Heart right ventricle (tissue), 16 donors: ENCODE measurements at regions not wholly inside any gene's neighbourhood (a gene's known extent, or its start where the extent isn't known, plus 50 kb on each side); places are given as distances from the start of the nearest gene placed in this dataset.

ENCODE experiments used
- ATAC-seq, 8 donors: fragments of 200-7000 bp; cut with Tn5 transposase; one replicate each; pipeline ENCODE4 v1.9.1; 2020; ENCODE audit warnings: mild to moderate bottlenecking in 8 of 8, moderate library complexity in 8 of 8, moderate number of reproducible peaks in 1 of 8
- DNase-seq, 2 donors: peaks; one replicate each; pipeline ENCODE4 v3.0.0-alpha.2; 2020
- H3K27ac ChIP-seq, 10 donors: fragments of 200-600 bp; sonication (generic) in 2 of 10; one replicate each; pipeline versions ENCODE4 v1.5.0 to v1.8.0; 2020 to 2022; ENCODE audit warnings: mild to moderate bottlenecking in 3 of 10
- H3K27me3 ChIP-seq, 7 donors: fragments of 200-600 bp; one replicate each; pipeline ENCODE4 v1.8.0; 2021 to 2022; ENCODE audit warnings: mild to moderate bottlenecking in 2 of 7
- H3K36me3 ChIP-seq, 9 donors: fragments of 200-600 bp; sonication (generic) in 1 of 9; one replicate each; pipeline versions ENCODE4 v1.5.0 to v1.8.0; 2020 to 2022; ENCODE audit warnings: mild to moderate bottlenecking in 2 of 9
- H3K4me1 ChIP-seq, 9 donors: fragments of 200-600 bp; sonication (generic) in 1 of 9; one replicate each; pipeline versions ENCODE4 v1.5.0 to v1.8.0; 2020 to 2022; ENCODE audit warnings: mild to moderate bottlenecking in 4 of 9
- H3K4me3 ChIP-seq, 10 donors: fragments of 200-600 bp; sonication (generic) in 2 of 10; one replicate each; pipeline versions ENCODE4 v1.5.0 to v1.8.0; 2020 to 2022; ENCODE audit warnings: mild to moderate bottlenecking in 7 of 10, moderate library complexity in 2 of 10
- H3K9me3 ChIP-seq, 11 donors: fragments of 200-600 bp in 10 of 11; sonication (generic) in 2 of 11; one replicate each; pipeline versions ENCODE4 v1.5.0 to v1.8.0; 2013 to 2022; ENCODE audit warnings: mild to moderate bottlenecking in 2 of 11, control low read depth in 1 of 11, moderate library complexity in 1 of 11
- WGBS, 2 donors: extraction: QIAGEN DNeasy Blood & Tissue Kit; methylation state at CpG; one replicate each; pipeline ENCODE4 v1.1.7; 2013; ENCODE audit warnings: inconsistent platforms in 1 of 2; 5-methylcytosine and 5-hydroxymethylcytosine counted together
- intact Hi-C, 10 donors: fragments of 100-400 bp; cut with DNase I; formaldehyde crosslinking; loops; one replicate each; pipeline versions ENCODE4 v1.11.1 to v1.14.2; 2022
- TF ChIP-seq, protein P1 (sequence below), 9 donors: fragments of 200-600 bp; sonication (generic) in 2 of 9; IDR thresholded peaks; one replicate each; pipeline versions ENCODE4 v1.5.0 to v1.8.0; 2021 to 2022; ENCODE audit warnings: antibody characterized with exemption in 9 of 9, mild to moderate bottlenecking in 5 of 9, moderate library complexity in 1 of 9
- donor health status: Arrhythmogenic right ventricular cardiomyopathy.
- donor health status: ischemic (EF 13 %, LVEDD 7.1; RV severe dilation, severe dysfunction).
- donor health status: healthy with polysubstance abuse.
- donor health status: DM: no; HTN: yes; CAD: no.
- donor health status: DM: no; HTN: no; CAD: no.
- donor health status: ischemic (EF 25% LVEDD 6.9; RV normal size, moderate dysfunction).
- donor health status: ischemic (EF 25% LVEDD 5.7; RV mildly dilated, moderate dysfunction).
- donor health status: healthy.
- donor health status: DM: yes; HTN: yes; CAD: no.
- donor health status: Ischemic cardiomyopathy.
- donor health status: ischemic (EF 35%, LVEDD 5.7; RV mildly dilated, moderate dysfunction).
- donor health status: nonischemic (EF 11% LVEDD 7.7; RV severe dilation, severe dysfunction).
- donor health status: DM: yes; HTN: yes; CAD: no.
- donor health status: PGD.
- donor health status: ischemic (EF 29% LVEDD 5.4; RV normal size, mild dysfunction).
- donor health status: nonischemic (EF 23%, LVEDD 6.1; RV moderate dilation, normal function).

DNA sequence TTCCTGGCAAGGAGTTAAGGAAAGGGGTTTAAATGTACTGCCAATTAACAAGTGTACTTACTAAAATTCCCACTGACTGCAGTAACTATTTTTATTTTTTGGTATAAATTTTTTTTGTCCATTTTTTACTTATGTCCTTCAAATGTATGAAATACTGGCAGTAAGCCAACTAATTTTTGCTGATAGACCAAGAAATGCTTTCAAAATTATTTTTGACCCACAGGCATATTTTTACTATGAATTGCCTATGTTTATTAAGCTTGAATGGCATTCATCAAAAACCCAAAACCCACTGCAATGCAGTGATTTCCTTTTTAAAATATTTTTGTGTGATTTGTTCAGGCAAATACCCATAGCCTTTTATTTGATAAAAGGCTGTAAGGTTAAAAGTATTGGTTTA, 560.1 kb downstream of the UTRN start:
- H3K4me3 ChIP-seq = no peak overlapping the region
- no peaks in the 10 kb centered on the region for H3K27me3 ChIP-seq
- no peak overlapping the region for H3K27ac ChIP-seq
- no peak for DNase-seq
- no peaks in the 10 kb centered on the region for H3K4me1 ChIP-seq
- H3K9me3 ChIP-seq = no peaks in the 10 kb centered on the region
- ATAC-seq = no peak
- intact Hi-C loops = no loop called here
- TF ChIP-seq, protein P1, sequence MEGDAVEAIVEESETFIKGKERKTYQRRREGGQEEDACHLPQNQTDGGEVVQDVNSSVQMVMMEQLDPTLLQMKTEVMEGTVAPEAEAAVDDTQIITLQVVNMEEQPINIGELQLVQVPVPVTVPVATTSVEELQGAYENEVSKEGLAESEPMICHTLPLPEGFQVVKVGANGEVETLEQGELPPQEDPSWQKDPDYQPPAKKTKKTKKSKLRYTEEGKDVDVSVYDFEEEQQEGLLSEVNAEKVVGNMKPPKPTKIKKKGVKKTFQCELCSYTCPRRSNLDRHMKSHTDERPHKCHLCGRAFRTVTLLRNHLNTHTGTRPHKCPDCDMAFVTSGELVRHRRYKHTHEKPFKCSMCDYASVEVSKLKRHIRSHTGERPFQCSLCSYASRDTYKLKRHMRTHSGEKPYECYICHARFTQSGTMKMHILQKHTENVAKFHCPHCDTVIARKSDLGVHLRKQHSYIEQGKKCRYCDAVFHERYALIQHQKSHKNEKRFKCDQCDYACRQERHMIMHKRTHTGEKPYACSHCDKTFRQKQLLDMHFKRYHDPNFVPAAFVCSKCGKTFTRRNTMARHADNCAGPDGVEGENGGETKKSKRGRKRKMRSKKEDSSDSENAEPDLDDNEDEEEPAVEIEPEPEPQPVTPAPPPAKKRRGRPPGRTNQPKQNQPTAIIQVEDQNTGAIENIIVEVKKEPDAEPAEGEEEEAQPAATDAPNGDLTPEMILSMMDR (IDR thresholded peaks at IDR 0.05) = no peak
- H3K36me3 ChIP-seq = peaks cover 0 to 96% (median 10%) of the 10 kb centered on the region in 9 donors

DNA sequence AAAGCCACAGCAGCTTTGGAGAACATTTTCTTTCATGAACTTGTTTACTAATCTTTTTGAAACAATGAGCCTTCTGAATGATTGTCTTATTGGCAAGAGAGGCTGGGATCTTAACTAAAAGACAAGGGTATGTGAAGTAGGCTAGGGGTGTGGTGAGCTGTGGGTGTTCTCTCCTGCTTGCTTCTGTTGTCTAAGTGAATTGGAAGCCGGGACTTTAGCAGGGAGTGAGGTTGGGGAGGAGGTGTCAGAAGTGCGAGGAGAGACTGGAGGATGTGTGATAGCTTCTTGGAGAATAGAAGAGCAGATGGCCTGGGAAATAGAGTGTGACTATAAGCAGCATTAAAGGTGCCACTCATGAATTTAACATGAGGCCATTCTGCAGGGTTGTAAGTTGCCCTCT, 562.8 kb downstream of the UTRN start:
- H3K9me3 ChIP-seq = no peaks in the 10 kb centered on the region
- DNase-seq (no peak), ATAC-seq (no peak)
- 79 to 88% methylated on average over 2 of the region's 2 CpGs for WGBS, 2 donors
- H3K36me3 ChIP-seq = peaks cover 0 to 96% (median 20%) of the 10 kb centered on the region in 9 donors
- no peak overlapping the region for H3K4me3 ChIP-seq
- intact Hi-C loops = no loop called here
- TF ChIP-seq, protein P1 (IDR thresholded peaks at IDR 0.05) = no peak
- no peak overlapping the region for H3K27ac ChIP-seq
- no peaks in the 10 kb centered on the region for H3K27me3 ChIP-seq
- H3K4me1 ChIP-seq = no peaks in the 10 kb centered on the region

DNA sequence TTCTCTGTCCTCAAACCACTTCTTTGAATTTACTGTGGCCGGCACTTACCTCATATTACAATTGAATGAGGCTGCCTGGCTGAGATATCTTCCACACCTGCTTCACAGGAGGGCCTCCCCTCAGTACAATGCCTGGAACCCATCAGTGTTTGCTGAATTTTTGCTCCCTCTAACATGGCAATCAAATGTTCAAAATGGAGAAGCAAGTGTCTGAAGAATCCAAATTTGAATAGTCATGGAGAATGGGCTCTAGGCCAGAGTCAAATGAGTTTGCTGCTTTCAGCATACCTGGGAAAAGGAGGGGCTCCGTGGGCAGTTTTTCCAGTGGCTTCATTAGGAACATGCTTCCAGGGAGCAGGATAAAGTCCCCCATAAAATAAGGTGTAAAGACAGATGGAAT, 564.8 kb downstream of the UTRN start:
- no peak for ATAC-seq
- no peak for DNase-seq
- H3K9me3 ChIP-seq = no peaks in the 10 kb centered on the region
- no peaks in the 10 kb centered on the region for H3K27me3 ChIP-seq
- no peak overlapping the region for H3K27ac ChIP-seq
- TF ChIP-seq, protein P1 (IDR thresholded peaks at IDR 0.05) = no peak
- H3K36me3 ChIP-seq = peaks cover 0 to 89% (median 22%) of the 10 kb centered on the region in 9 donors
- H3K4me3 ChIP-seq = no peak overlapping the region
- intact Hi-C loops = no loop called here
- H3K4me1 ChIP-seq = peaks cover 0 to 3% (median 0%) of the 10 kb centered on the region in 9 donors
- whole genome bisulfite sequencing, 2 donors = 96 to 98% methylated on average over 2 of the region's 2 CpGs

DNA sequence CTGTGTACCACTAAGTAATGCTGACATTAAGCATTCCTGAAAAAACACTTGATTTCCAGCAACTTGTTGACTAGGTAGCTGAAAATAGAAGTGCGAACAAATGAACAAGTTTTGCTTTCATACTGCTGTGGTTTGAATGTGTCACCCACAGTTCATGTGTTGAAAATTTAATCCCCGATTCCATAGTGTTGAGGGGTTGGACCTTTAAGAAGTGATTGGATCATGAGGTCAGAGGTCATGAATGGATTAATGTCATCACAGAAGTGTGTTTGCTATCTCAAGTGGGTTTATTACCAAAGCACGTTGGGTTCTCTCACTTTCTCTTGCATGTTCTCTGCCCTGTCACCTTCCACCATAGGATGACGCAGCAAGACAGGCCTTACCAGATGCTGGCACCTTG, 568.5 kb downstream of the UTRN start:
- H3K9me3 ChIP-seq = no peaks in the 10 kb centered on the region
- ATAC-seq = no peak
- TF ChIP-seq, protein P1 (IDR thresholded peaks at IDR 0.05) = no peak
- intact Hi-C loops = no loop called here
- 75 to 79% methylated on average over 4 of the region's 4 CpGs for WGBS, 2 donors
- no peaks in the 10 kb centered on the region for H3K27me3 ChIP-seq
- peaks cover 0 to 9% (median 0%) of the 10 kb centered on the region in 9 donors for H3K4me1 ChIP-seq
- no peak for DNase-seq
- H3K36me3 ChIP-seq = peaks cover 0 to 55% (median 22%) of the 10 kb centered on the region in 9 donors
- no peak overlapping the region for H3K4me3 ChIP-seq
- no peak overlapping the region for H3K27ac ChIP-seq
